GM12872 (cell line): ENCODE measurements at regions not wholly inside any gene's neighbourhood (a gene's known extent, or its start where the extent isn't known, plus 50 kb on each side); places are given as distances from the start of the nearest gene placed in this dataset.

ENCODE experiments used
- TF ChIP-seq, protein P1 (sequence below): IDR thresholded peaks from 3 replicates; pipeline ENCODE4 v1.5.1; 2011; ENCODE audit warnings: low read depth, mild to moderate bottlenecking, low read length, moderate library complexity; ENCODE audit not compliant: insufficient read depth

GRCh38 chr5:109580225-109580624, 109.5 kb upstream of the MAN2A1 start:
- TF ChIP-seq, protein P1, sequence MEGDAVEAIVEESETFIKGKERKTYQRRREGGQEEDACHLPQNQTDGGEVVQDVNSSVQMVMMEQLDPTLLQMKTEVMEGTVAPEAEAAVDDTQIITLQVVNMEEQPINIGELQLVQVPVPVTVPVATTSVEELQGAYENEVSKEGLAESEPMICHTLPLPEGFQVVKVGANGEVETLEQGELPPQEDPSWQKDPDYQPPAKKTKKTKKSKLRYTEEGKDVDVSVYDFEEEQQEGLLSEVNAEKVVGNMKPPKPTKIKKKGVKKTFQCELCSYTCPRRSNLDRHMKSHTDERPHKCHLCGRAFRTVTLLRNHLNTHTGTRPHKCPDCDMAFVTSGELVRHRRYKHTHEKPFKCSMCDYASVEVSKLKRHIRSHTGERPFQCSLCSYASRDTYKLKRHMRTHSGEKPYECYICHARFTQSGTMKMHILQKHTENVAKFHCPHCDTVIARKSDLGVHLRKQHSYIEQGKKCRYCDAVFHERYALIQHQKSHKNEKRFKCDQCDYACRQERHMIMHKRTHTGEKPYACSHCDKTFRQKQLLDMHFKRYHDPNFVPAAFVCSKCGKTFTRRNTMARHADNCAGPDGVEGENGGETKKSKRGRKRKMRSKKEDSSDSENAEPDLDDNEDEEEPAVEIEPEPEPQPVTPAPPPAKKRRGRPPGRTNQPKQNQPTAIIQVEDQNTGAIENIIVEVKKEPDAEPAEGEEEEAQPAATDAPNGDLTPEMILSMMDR: no peak

GRCh38 chr5:109575506-109575905, 114.2 kb upstream of the MAN2A1 start:
- TF ChIP-seq, protein P1: no peak

- TF ChIP-seq, protein P1: no peak
Measured at GRCh38 chr5:109574985-109575384, 114.7 kb upstream of the MAN2A1 start.

- TF ChIP-seq, protein P1: no peak
Measured at GRCh38 chr5:109573766-109574165, 116.0 kb upstream of the MAN2A1 start.

DNA sequence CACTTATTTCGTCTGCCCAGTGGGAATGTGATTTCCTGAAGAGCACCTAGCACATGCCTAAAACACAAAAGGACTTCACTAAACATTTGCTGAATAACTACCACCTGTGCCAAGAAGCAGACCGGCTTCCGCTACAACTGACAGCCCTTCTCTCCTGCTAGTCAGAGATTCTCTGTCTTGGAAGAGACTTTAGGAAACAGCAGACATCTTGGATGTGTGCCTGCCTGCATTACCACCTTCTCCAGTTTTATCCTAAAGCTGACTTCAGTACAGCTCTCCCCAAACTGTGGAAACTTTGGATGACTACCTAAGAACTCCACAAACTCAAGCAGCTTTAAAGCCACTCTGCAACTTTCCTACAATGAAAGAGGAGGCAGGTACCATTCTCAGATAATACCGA, 116.5 kb upstream of the MAN2A1 start:
- TF ChIP-seq, protein P1: no peak

DNA sequence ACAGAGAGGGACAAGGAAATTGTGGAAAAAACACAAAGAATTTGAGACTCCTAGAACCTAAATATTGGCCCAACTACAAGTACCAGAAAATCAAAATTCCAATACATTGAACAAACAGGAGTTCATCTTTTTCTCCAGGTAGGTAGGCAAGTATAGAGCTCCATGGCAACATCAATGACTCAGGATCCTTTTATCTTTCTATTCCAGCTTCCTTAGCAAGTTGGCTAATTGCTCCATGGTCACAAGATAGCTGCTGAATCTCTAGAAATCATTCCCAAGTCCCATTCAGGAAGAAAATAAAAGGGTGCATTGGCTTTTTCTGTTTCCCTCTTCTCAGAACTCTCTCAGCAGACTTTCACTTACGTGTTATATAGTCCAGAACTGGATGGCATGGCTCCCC, 117.9 kb upstream of the MAN2A1 start:
- TF ChIP-seq, protein P1: no peak

DNA sequence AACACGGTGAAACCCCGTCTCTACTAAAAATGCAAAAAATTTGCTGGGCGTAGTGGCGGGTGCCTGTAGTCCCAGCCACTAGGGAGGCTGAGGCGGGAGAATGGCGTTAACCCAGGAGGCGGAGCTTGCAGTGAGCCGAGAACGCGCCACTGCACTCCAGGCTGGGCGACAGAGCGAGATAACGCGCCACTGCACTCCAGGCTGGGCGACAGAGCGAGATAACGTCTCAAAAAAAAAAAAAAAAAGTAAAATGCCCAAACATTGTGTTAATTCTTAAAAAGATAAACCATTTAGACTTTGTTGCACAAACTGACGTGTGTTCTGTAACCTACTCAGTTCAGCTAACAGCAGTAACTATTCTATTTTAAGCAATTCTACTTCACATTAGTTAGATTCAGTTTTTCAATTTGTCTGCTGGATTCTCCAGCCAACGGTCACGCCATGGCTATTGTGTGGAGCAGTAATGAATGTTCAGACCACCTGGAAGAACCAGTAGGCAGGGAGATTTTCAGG, 119.3 kb upstream of the MAN2A1 start:
- TF ChIP-seq, protein P1: no peak
